Sigmoid colon (tissue), 6 donors: ENCODE measurements at regions not wholly inside any gene's neighbourhood (a gene's known extent, or its start where the extent isn't known, plus 50 kb on each side); places are given as distances from the start of the nearest gene placed in this dataset.

ENCODE experiments used
- DNase-seq: peaks from one replicate; pipeline ENCODE4 v3.0.0-alpha.2; 2019
- H3K27ac ChIP-seq, 4 donors: fragments of 200-600 bp; sonication (generic); one replicate each; pipeline ENCODE4 v1.5.1; 2016 to 2019; ENCODE audit warnings: mild to moderate bottlenecking in 1 of 4
- H3K27me3 ChIP-seq, 3 donors: fragments of 200-600 bp; sonication (generic); one replicate each; pipeline ENCODE4 v1.5.1; 2019; ENCODE audit warnings: mild to moderate bottlenecking in 1 of 3
- H3K36me3 ChIP-seq, 4 donors: fragments of 200-600 bp; sonication (generic); one replicate each; pipeline ENCODE4 v1.5.1; 2016 to 2019
- H3K4me1 ChIP-seq, 4 donors: fragments of 200-600 bp; sonication (generic); one replicate each; pipeline ENCODE4 v1.5.1; 2017 to 2019
- H3K4me3 ChIP-seq, 4 donors: fragments of 200-600 bp; sonication (generic); one replicate each; pipeline ENCODE4 v1.5.1; 2017 to 2019; ENCODE audit warnings: mild to moderate bottlenecking in 2 of 4, moderate library complexity in 1 of 4
- H3K9me3 ChIP-seq, 4 donors: fragments of 200-600 bp in 3 of 4; sonication (generic) in 3 of 4; one replicate each; pipeline versions ENCODE4 v1.5.1 to v1.6.1; 2013 to 2019
- CTCF ChIP-seq, 4 experiments: fragments of 450-650 bp in 3 of 4; fragments of 200-600 bp in 1 of 4; IDR thresholded peaks; one replicate each; pipeline ENCODE4 v1.5.1; 2016 to 2019; ENCODE audit warnings: antibody characterized with exemption in 4 of 4, mild to moderate bottlenecking in 3 of 4, moderate library complexity in 2 of 4
- EP300 ChIP-seq, 4 donors: sonication (generic); formaldehyde crosslinking; IDR thresholded peaks; one replicate each; pipeline ENCODE4 v1.6.1; 2017; ENCODE audit warnings: antibody characterized with exemption in 4 of 4
- POLR2A ChIP-seq, 2 donors: fragments of 450-650 bp; IDR thresholded peaks; one replicate each; pipeline ENCODE4 v1.6.1; 2016; ENCODE audit warnings: antibody characterized with exemption in 2 of 2, mild to moderate bottlenecking in 2 of 2, moderate library complexity in 2 of 2
- POLR2AphosphoS5 ChIP-seq, 4 donors: sonication (generic); formaldehyde crosslinking; IDR thresholded peaks; one replicate each; pipeline ENCODE4 v1.6.1; 2017; ENCODE audit warnings: antibody characterized with exemption in 4 of 4
- WGBS, 2 donors: extraction: QIAGEN DNeasy Blood & Tissue Kit; methylation state at CpG; one replicate each; pipeline ENCODE4 v1.1.7; 2013; 5-methylcytosine and 5-hydroxymethylcytosine counted together
- intact Hi-C: fragments of 100-400 bp; cut with DNase I; formaldehyde crosslinking; loops from one replicate; pipeline ENCODE4 v1.15.1; 2023
- donor health status: healthy with polysubstance abuse.
- donor health status: healthy.

- Histone ChIP-seq H3K4me3 (no peak overlapping the region), H3K36me3 (no peaks in the 10 kb centered on the region), H3K27ac (no peak overlapping the region), H3K4me1 (peaks cover 0 to 8% (median 7%) of the 10 kb centered on the region in 4 donors), H3K27me3 (no peaks in the 10 kb centered on the region), H3K9me3 (no peaks in the 10 kb centered on the region)
- WGBS, 2 donors = 82 to 88% methylated on average over 7 of the region's 7 CpGs
- no peak for DNase-seq
- intact Hi-C loops = no loop called here
- no peak for TF ChIP-seq CTCF (IDR thresholded peaks at IDR 0.05)
- TF ChIP-seq POLR2A (IDR thresholded peaks at IDR 0.05) = no peak
- no peak for TF ChIP-seq POLR2AphosphoS5 (IDR thresholded peaks at IDR 0.05)
- TF ChIP-seq EP300 (IDR thresholded peaks at IDR 0.05) = no peak
These were observed 84.4 kb upstream of the SCAF8 start for GRCh38 chr6:154648888-154649205.

GRCh38 chr6:154649721-154650120 is 83.5 kb upstream of the SCAF8 start:
- WGBS, 2 donors = 76 to 80% methylated on average over 5 of the region's 5 CpGs
- H3K27me3 ChIP-seq = no peaks in the 10 kb centered on the region
- peaks cover 0 to 10% (median 8%) of the 10 kb centered on the region in 4 donors for H3K4me1 ChIP-seq
- TF ChIP-seq EP300 (IDR thresholded peaks at IDR 0.05) = peak in 1 of 4 donors; percentile 45
- TF ChIP-seq CTCF (IDR thresholded peaks at IDR 0.05) = no peak
- no peak for DNase-seq
- no peaks in the 10 kb centered on the region for H3K9me3 ChIP-seq
- intact Hi-C loops = no loop called here
- no peak overlapping the region for H3K27ac ChIP-seq
- H3K4me3 ChIP-seq = no peak overlapping the region
- no peaks in the 10 kb centered on the region for H3K36me3 ChIP-seq

- TF ChIP-seq CTCF (IDR thresholded peaks at IDR 0.05) (no peak), POLR2AphosphoS5 (IDR thresholded peaks at IDR 0.05) (no peak), EP300 (IDR thresholded peaks at IDR 0.05) (no peak), POLR2A (IDR thresholded peaks at IDR 0.05) (no peak)
- no peaks in the 10 kb centered on the region for H3K9me3 ChIP-seq
- H3K27ac ChIP-seq = no peak overlapping the region
- no peak for DNase-seq
- no peaks in the 10 kb centered on the region for H3K36me3 ChIP-seq
- H3K4me1 ChIP-seq = peaks cover 0 to 10% (median 8%) of the 10 kb centered on the region in 4 donors
- no peak overlapping the region for H3K4me3 ChIP-seq
- WGBS, 2 donors = 73 to 76% methylated on average over 2 of the region's 2 CpGs
- H3K27me3 ChIP-seq = no peaks in the 10 kb centered on the region
- intact Hi-C loops = no loop called here
These were observed 82.9 kb upstream of the SCAF8 start for GRCh38 chr6:154650351-154650750.

- no peak overlapping the region for H3K27ac ChIP-seq
- no peak for DNase-seq
- no peaks in the 10 kb centered on the region for H3K9me3 ChIP-seq
- TF ChIP-seq EP300 (IDR thresholded peaks at IDR 0.05) (no peak), CTCF (IDR thresholded peaks at IDR 0.05) (no peak), POLR2A (IDR thresholded peaks at IDR 0.05) (no peak), POLR2AphosphoS5 (IDR thresholded peaks at IDR 0.05) (no peak)
- H3K4me3 ChIP-seq = no peak overlapping the region
- WGBS, 2 donors = 95 to 98% methylated on average over 2 of the region's 2 CpGs
- peaks cover 0 to 10% (median 8%) of the 10 kb centered on the region in 4 donors for H3K4me1 ChIP-seq
- intact Hi-C loops = no loop called here
- no peaks in the 10 kb centered on the region for H3K27me3 ChIP-seq
- no peaks in the 10 kb centered on the region for H3K36me3 ChIP-seq
These were observed 81.6 kb upstream of the SCAF8 start for GRCh38 chr6:154651656-154652055.

GRCh38 chr6:154653385-154653784 is 79.8 kb upstream of the SCAF8 start:
- Histone ChIP-seq H3K4me3 (no peak overlapping the region), H3K36me3 (no peaks in the 10 kb centered on the region), H3K27ac (peak overlapping the region in 3 of 4 donors; percentile 24 to 51 (median 29)), H3K9me3 (no peaks in the 10 kb centered on the region), H3K4me1 (peaks cover 0 to 10% (median 8%) of the 10 kb centered on the region in 4 donors), H3K27me3 (no peaks in the 10 kb centered on the region)
- intact Hi-C loops = no loop called here
- WGBS, 2 donors = 65 to 74% methylated on average over 3 of the region's 3 CpGs
- TF ChIP-seq POLR2A (IDR thresholded peaks at IDR 0.05) (no peak), EP300 (IDR thresholded peaks at IDR 0.05) (no peak), POLR2AphosphoS5 (IDR thresholded peaks at IDR 0.05) (no peak), CTCF (IDR thresholded peaks at IDR 0.05) (no peak)
- DNase-seq = no peak
